ENCODE measurements at regions not wholly inside any gene's neighbourhood (a gene's known extent, or its start where the extent isn't known, plus 50 kb on each side); places are given as distances from the start of the nearest gene placed in this dataset.

GRCh38 chr13:74325106-74325505, 190.9 kb upstream of the KLF12 start:
- DNase-seq, result peak; percentile 78

DNA sequence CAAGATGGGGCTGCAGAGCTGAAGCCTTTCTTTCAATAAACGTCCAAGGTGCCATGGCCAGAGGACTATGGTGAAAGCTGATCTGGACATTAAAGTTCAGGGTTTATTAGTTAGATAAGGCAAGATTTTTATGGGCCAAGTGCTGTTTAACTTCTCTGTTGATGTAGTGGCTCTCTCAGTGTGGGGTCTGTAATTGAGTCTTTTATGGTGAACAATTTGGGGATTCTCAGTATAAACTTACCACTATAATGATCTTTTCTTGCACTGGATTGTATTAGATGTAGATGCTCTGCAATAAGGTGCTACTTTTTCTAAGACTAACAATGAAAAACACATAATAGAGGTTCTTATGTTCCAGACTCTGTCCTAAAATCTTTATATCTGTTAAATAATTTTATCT, 190.1 kb upstream of the KLF12 start:
- DNase-seq, result no peak

- no peak for DNase-seq
Measured at GRCh38 chr13:74322562-74322961, 188.4 kb upstream of the KLF12 start.

GRCh38 chr13:74320282-74320681, 186.1 kb upstream of the KLF12 start:
- no peak for DNase-seq

- no peak for DNase-seq
Measured at GRCh38 chr13:74316547-74316946, 182.3 kb upstream of the KLF12 start.

GRCh38 chr13:74306496-74306895, 172.3 kb upstream of the KLF12 start:
- DNase-seq, result no peak

- DNase-seq, result no peak
Measured at GRCh38 chr13:74305876-74306275, 171.7 kb upstream of the KLF12 start.

DNA sequence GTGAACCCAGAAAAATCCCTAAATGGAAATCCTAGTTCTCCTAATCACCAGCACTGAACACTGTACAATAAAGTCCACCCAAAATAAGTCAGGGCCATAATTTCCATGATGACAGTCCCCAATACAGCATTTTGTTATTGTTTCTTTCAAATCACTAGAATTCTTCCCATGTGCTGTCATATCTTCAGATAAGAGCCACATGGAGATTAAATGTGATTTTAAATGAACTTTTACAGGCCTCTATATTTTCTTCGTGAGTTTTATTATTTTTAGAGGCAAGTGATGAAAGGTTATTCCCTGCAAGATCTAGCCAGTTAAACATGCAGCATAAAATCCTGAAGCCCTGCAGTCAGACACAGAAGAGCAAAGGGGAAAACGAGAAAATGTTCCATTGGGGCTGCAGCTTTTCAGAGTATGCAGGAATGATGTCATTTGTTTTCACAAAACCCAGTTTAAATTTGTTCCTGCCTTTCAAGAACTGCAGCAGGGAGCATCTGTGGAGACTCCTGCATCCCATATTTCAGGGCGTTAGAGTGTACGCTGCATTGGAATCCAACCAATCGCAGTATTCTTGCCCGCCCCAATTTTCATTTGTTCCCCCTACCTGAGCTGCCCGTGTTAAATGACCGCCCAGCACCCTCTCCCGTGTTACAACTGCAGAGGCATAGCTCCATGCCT, 167.2 kb upstream of the KLF12 start:
- no peak for DNase-seq

DNA sequence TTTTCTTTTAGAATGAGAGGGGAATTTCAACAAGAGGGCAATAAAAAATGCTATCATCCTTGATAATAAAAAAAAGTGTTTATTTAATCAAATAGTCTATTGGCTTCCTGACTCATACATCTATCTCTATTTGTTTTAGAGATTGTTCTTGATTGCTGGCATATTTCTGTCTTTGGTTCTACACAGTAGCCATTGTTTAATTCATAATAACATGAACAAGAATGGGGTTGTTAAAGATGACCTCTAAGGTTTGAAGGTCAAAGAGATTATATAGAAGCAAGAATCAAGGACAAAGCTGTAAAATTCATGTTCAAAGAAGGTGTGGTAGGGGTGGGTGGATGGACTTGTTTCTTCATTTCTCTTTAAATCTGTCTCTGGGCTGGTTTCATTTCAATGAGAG, 166.0 kb upstream of the KLF12 start:
- no peak for DNase-seq

- no peak for DNase-seq
Measured at GRCh38 chr13:74299721-74300120, 165.5 kb upstream of the KLF12 start.

- DNase-seq, result no peak
Measured at GRCh38 chr13:74298923-74299322, 164.7 kb upstream of the KLF12 start.

DNA sequence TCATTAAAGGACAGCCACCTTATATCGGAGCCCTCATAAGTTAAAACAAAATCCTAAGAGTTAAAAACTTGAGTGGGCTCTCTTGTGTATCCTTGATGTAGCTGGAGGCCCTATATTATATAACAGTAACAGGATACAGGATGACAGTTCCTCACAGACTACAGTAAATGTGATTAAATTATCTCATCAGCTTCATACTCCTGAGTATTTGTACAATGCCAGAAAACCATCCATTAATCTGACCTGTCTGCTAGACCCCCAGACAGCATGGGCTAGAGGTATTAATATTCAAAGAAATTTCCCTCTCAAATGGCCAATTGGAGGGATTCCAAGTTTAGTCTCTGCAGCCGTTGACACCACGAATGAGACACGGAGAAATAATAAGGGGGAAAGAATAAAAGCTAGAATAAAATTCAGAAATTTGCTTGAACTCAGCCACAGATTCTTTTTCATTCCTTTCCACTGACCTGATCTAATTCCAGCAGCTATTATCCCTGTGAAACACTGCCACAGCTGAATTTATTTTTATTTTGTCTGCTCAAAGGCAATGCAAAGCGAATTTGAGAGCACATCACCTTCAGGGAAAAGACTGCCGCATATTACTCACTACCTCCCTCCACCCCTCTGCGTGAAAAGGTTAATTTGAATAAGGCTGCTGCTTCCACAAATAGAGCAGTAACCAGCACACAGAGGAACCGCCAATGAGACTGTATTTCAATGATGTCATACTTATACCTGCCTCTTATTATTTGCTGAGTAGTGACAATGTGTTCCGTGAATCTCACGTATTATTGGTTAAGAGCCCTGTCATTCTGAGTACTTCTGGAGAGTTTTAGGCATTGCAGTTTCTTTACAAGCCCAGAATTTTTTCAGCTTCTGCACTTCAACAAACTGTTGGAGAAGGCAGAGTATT, 155.9 kb upstream of the KLF12 start:
- DNase-seq, result no peak

DNA sequence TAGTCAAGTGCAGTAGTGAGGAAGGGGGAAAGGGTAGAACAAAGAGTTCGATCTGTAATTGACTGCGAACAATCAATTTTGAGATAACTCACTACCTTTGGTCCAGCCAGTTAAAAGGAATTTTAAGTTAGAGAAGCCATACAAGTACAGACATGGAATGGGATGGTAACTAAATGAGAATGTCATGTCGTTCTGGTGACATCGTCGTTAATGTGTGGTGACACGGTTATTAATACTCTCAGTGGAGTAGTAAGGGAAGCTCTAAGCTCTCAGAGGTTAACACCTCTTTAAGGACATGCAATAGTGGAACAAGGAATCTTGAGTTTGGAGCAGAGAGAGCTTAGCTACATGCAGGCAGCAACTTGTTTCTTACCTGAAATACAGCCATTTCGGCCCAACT, 154.9 kb upstream of the KLF12 start:
- DNase-seq, result no peak

DNA sequence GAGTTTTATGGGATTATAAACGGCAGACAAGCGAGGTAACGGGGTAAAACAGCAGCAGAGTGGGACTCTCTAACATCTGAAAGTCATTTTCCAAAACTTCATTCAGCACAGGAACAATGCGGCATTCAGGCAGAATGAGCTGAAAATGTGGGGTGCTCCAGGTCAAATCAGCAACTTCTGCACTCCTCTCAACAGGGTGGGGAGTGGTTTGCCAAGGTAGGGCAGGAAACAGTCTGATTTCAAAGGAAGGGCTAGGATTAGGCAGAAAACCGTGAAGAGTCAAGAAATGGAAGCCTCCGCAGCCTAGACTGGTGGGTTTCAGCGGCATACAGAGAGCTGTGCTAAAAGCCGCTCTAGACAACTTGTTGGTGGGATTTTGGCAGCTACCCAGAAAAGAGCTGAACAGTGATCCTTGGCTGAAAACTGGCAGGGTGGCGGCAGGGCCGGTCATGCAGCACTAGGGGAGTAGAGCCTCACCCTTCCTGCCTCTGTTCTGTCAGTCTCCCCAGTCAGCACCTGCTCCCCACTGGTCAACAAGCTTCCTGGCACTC, 154.2 kb upstream of the KLF12 start:
- DNase-seq, result no peak

DNA sequence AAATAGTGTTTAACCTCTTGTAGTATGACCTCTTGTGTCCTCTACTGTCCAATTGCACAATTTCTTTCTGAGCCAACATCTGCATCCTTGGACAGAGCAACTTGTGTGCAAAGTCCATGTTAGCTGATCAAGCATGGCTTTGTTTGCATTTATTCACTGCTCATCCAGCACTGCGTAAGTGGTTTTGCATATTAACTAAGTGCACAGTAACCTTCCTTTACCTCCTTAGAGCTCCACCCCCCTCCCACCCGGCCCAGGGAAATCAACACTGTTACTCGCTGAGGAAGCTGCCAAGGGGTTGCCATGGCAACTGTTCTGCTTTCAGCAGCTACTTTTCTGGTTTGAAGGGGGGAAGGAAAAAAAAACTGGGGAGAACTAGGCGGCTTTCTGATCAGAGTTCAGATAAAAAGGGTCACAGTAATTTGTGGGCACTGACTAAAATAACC, 153.5 kb upstream of the KLF12 start:
- DNase-seq, result peak; percentile 49

DNA sequence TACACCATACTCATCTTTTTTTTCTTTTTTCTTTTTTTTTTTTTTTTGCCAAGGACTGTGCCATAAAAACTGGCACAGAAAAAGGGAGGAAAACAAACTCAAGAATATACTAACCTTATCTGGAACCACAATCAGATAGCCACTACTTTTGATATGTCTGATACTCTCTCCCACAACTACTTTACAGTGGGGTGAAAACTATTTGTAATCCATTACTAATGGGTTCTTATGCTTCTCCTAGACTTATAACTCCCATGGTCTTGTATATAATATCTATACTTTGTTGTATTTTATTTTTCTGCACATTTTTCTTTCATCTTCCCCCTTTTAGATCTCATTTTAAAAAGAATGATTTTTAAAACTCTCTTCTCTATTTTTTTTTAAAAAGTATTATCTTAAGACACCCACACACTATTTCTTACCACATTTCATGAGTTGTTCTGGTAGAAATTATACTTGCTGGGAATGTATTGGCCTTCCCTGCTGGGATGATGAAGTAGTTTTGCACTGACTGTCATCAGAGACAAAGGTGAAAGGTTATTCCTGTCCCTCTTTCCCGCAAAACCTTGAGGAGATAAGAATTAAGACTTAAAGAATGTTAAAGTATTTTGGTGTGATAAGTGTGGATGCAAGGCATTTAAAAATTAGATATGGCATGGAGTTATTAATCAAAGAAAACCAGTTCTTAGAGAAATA, 146.7 kb upstream of the KLF12 start:
- no peak for DNase-seq

DNA sequence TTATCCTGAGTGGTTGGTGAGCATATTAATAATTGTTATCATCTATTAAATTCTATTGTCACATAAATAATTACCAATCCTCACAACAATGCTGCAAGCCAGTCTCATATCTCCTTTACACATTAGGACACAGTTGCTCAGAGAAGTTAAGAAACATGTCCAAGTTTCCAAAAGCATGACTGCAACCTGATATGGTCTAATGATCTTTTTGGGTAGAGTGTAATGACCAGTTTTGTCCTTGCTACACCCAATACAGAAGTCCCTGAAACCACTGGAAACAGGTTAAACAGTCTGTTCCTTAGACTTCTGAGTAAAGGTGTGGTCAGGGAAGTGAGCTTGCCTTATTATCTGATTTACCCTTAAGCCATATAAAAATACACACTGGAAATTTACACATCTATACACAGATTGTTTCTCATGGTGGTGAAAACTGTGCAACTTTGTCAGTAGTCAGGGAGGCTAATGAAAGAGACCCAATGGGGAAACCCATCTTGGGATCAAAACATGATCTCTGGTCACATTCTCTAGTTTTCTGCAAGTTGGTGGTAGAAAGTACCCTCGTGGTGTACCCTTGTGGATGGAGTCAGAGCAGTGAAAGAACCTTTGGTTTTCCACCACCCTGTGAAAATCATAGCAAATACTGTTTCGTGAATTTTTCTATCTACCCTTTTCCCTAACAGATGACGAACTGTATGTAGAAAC, 146.0 kb upstream of the KLF12 start:
- DNase-seq, result no peak

DNA sequence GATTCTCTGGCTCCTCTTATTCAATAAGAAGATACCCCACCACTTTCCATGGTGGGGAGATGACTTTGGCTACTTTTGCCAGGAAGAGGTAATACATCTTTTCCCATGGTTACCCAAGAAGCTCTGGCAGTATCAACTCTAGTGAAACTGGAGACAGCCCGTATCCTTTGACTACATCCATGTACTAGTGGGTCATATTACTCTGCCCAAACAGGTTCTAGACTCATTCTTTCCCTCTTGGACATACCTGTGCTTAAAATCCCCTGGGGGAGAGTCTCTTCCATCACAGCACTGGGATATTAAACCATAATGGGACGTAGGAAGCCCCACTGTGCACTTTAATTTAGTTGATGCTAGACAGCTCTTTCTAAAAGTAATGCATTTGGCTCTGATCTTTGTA, 144.7 kb upstream of the KLF12 start:
- DNase-seq, result no peak

DNA sequence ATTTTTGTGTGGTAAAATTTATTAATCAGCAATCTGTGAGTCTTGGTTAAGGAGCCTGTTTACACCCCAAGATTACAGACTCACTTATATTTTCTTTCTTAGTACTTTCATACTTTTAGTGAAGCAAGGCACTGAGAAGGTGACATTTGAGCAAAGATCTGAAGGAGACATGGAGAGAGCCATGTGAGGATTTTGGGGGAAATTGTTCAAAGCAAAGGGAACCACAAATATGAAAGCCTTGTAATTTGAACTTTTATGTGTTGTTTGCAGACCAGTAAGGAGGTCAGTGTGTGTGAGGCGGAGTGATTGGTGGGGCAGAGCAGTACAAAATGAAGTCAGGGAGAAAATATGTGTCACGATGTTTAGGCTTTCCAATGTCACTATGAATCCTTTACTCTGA, 140.7 kb upstream of the KLF12 start:
- no peak for DNase-seq

GRCh38 chr13:74273581-74273980, 139.4 kb upstream of the KLF12 start:
- DNase-seq, result no peak

DNA sequence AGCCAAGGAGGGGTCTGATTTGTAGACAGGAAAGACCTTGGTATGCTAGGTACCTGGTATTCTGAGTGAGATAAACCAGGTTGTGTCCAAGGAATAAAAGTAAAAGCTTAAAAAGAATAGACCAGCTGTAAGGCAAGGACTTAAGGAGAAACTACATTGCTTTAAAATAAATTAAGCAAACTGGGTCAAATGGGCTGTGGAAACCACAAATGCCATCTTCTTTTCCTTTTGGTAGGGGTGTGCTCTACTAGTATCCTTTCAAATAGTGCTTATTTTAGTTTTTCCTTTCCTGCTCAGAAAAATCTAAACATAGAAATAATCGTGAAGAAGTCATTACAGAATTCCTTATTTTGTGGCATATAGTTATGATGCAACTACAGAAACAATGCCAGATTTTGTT, 138.6 kb upstream of the KLF12 start:
- no peak for DNase-seq

GRCh38 chr13:74270018-74270417, 135.8 kb upstream of the KLF12 start:
- no peak for DNase-seq

- no peak for DNase-seq
Measured at GRCh38 chr13:74266861-74267260, 132.7 kb upstream of the KLF12 start.

Data from NCI-H187 treated with DMSO at 0.1 percent for 48 hours (cell line).